ENCODE measurements at regions not wholly inside any gene's neighbourhood (a gene's known extent, or its start where the extent isn't known, plus 50 kb on each side); places are given as distances from the start of the nearest gene placed in this dataset.

- TF ChIP-seq POLR2AphosphoS5 (IDR thresholded peaks at IDR 0.05; ENCODE audit: low read depth, low read length) (no peak), CTCF (IDR thresholded peaks at IDR 0.05 in 2 of 3, conservative IDR thresholded peaks at IDR 0.05 in 1 of 3; ENCODE audit: borderline replicate concordance in 1 of 3, insufficient read depth in 1 of 3, low read depth in 2 of 3, low read length in 2 of 3) (no peak), SIN3A (IDR thresholded peaks at IDR 0.05; ENCODE audit: low read depth) (no peak), SRF (IDR thresholded peaks at IDR 0.05; ENCODE audit: low read depth) (no peak), EZH2 (IDR thresholded peaks at IDR 0.05) (no peak), CEBPB (IDR thresholded peaks at IDR 0.05; ENCODE audit: low read depth) (no peak), ZNF274 (IDR thresholded peaks at IDR 0.05; ENCODE audit: low read depth, low read length) (no peak), FOSL1 (IDR thresholded peaks at IDR 0.05; ENCODE audit: low read depth) (no peak), POLR2A (IDR thresholded peaks at IDR 0.05; ENCODE audit: borderline replicate concordance, extremely low read depth, insufficient read depth, insufficient read length) (no peak), JUND (IDR thresholded peaks at IDR 0.05) (no peak), ZFX (IDR thresholded peaks at IDR 0.05) (no peak)
Measured at GRCh38 chr1:194060481-194060880, 874.1 kb upstream of the B3GALT2 start.

All from HCT116 (cell line).